Stimulated activated CD8-positive, alpha-beta memory T cell treated with anti-CD3 and anti-CD28 coated beads, Interleukin-7, amount 100 ng/mL, for 1 hour (primary cell): ENCODE measurements at regions not wholly inside any gene's neighbourhood (a gene's known extent, or its start where the extent isn't known, plus 50 kb on each side); places are given as distances from the start of the nearest gene placed in this dataset.

Experiments used
- DNase-seq, 2 donors: peaks; one replicate each; pipeline ENCODE4 v3.0.0-alpha.2; 2020; ENCODE audit warnings: low read depth in 2 of 2

DNA sequence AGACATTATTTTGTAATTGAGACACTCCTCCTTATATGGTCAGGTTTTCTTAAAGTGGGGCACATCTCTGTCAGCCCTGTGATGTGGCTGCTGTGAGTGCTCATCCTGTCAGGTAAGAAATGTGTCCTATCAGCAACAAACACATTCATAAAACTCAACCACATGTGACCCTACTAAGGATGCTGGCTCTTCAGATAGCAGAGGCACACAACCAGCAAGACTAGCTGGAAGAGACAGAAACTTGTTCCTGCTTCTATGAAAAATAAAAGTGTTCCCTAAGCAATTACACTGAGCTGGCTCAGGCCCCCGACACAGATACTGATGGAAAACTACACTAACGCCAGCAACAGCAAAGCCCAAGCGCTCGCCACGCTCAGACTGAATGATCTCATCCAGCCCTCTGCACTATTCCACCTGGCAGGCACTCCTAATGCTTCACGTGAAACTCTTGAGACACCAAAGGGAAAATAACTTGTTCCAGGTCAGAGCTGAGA is 49.8 kb upstream of the CYP2D6 start:
- no peak for DNase-seq
